ENCODE measurements at regions not wholly inside any gene's neighbourhood (a gene's known extent, or its start where the extent isn't known, plus 50 kb on each side); places are given as distances from the start of the nearest gene placed in this dataset.

GRCh38 chr5:21663082-21663481 lies 1190.1 kb downstream of the CDH12 start:
- DNase-seq, result no peak

DNA sequence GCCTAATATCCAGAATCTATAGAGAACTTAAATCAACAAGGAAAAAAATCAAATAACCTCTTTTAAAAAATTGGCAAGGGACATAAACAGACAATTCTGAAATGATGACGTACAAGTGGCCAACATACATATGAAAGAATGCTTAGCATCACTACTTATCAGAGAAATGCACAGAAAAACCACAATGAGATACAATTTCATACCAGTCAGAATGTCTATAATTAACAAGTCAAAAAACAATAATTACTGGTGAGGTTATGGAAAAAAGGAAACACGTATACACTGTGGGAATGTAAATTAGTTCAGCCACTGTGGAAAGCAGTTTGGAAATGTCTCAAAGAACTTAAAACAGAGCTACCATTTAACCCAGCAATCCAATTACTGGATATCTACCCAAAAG lies 1192.0 kb downstream of the CDH12 start:
- no peaks in the 10 kb centered on the region for H3K4me1 Mint-ChIP-seq
- H3K4me3 Mint-ChIP-seq, result no peak overlapping the region
- no peaks in the 10 kb centered on the region for H3K27me3 Mint-ChIP-seq (ENCODE audit: low read depth in 3 of 3)
- peaks cover 0 to 4% (median 0%) of the 10 kb centered on the region in 3 donors for H3K36me3 Mint-ChIP-seq
- no peak overlapping the region for H3K27ac Mint-ChIP-seq
- no peak for DNase-seq
- peaks cover 11 to 53% (median 27%) of the 10 kb centered on the region in 6 donors for H3K9me3 Mint-ChIP-seq

More at GRCh38 chr5:21663082-21663481, 1190.1 kb downstream of the CDH12 start:
- no peak overlapping the region for H3K27ac Mint-ChIP-seq
- H3K27me3 Mint-ChIP-seq (ENCODE audit: low read depth in 3 of 3), result no peaks in the 10 kb centered on the region
- no peak overlapping the region for H3K4me3 Mint-ChIP-seq
- H3K4me1 Mint-ChIP-seq, result no peaks in the 10 kb centered on the region
- peaks cover 7 to 62% (median 24%) of the 10 kb centered on the region in 6 donors for H3K9me3 Mint-ChIP-seq
- peaks cover 0 to 4% (median 0%) of the 10 kb centered on the region in 3 donors for H3K36me3 Mint-ChIP-seq

GRCh38 chr5:21654556-21654955 lies 1198.6 kb downstream of the CDH12 start:
- Mint-ChIP-seq H3K27ac (no peak overlapping the region), H3K4me3 (no peak overlapping the region), H3K36me3 (no peaks in the 10 kb centered on the region), H3K9me3 (peaks cover 3 to 25% (median 16%) of the 10 kb centered on the region in 6 donors), H3K27me3 (ENCODE audit: low read depth in 3 of 3) (peaks cover 0 to 5% (median 0%) of the 10 kb centered on the region in 3 donors), H3K4me1 (no peaks in the 10 kb centered on the region)
- no peak for DNase-seq

DNA sequence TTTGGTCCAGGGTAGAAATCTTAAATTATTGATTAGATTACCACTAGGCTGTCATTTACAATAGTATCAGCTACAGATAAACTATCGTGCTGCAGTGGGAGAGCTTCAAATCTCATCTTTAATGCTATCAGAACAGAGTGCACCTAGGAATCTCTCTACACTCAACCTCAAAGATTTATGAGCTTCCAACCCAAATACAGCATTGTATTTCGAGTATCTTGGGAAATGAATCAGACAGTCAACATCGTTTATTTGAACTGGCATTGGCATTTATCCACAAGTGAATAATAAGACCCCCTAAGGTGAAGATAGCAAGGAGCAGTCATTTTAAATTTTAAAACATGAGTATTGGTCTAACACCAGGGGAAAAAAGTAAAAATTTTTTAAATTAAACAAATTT lies 1203.2 kb downstream of the CDH12 start:
- no peak for DNase-seq
- Mint-ChIP-seq H3K4me3 (no peak overlapping the region), H3K4me1 (no peaks in the 10 kb centered on the region), H3K9me3 (peaks cover 2 to 28% (median 15%) of the 10 kb centered on the region in 6 donors), H3K27me3 (ENCODE audit: low read depth in 3 of 3) (peaks cover 0 to 5% (median 2%) of the 10 kb centered on the region in 3 donors), H3K36me3 (no peaks in the 10 kb centered on the region), H3K27ac (no peak overlapping the region)

- no peaks in the 10 kb centered on the region for H3K36me3 Mint-ChIP-seq
- H3K9me3 Mint-ChIP-seq, result peaks cover 2 to 27% (median 11%) of the 10 kb centered on the region in 6 donors
- no peak overlapping the region for H3K4me3 Mint-ChIP-seq
- H3K4me1 Mint-ChIP-seq, result no peaks in the 10 kb centered on the region
- no peak overlapping the region for H3K27ac Mint-ChIP-seq
- H3K27me3 Mint-ChIP-seq (ENCODE audit: low read depth in 3 of 3), result peaks cover 0 to 5% (median 2%) of the 10 kb centered on the region in 3 donors
- DNase-seq, result no peak
These were observed 1206.7 kb downstream of the CDH12 start for GRCh38 chr5:21646469-21646868.

DNA sequence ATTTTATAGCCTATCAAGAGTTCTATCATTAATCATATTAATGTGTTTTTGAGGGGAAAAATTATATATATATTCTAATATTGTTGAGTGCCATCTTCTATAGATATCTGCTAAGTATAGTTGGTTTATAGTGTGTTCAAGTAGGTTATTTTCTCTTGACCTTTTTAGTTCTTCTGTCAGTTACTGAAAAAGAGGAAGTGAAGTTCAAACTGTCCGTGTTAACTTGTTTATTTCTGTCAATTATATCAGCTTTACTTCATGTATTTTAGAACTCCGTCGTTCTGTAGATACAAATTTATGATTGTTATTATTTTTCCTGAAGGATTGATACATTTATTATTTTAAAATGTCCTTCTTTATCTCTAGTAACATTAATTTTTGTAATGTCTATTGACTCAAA lies 1209.1 kb downstream of the CDH12 start:
- no peak overlapping the region for H3K27ac Mint-ChIP-seq
- H3K27me3 Mint-ChIP-seq (ENCODE audit: low read depth in 3 of 3), result peaks cover 0 to 2% (median 0%) of the 10 kb centered on the region in 3 donors
- no peak for DNase-seq
- H3K9me3 Mint-ChIP-seq, result peaks cover 2 to 20% (median 12%) of the 10 kb centered on the region in 6 donors
- H3K4me3 Mint-ChIP-seq, result no peak overlapping the region
- H3K36me3 Mint-ChIP-seq, result no peaks in the 10 kb centered on the region
- no peaks in the 10 kb centered on the region for H3K4me1 Mint-ChIP-seq

- peaks cover 7 to 26% (median 10%) of the 10 kb centered on the region in 6 donors for H3K9me3 Mint-ChIP-seq
- no peak overlapping the region for H3K4me3 Mint-ChIP-seq
- H3K36me3 Mint-ChIP-seq, result no peaks in the 10 kb centered on the region
- H3K27me3 Mint-ChIP-seq (ENCODE audit: low read depth in 3 of 3), result peaks cover 0 to 2% (median 0%) of the 10 kb centered on the region in 3 donors
- no peaks in the 10 kb centered on the region for H3K4me1 Mint-ChIP-seq
- DNase-seq, result no peak
- H3K27ac Mint-ChIP-seq, result no peak overlapping the region
These were observed 1210.8 kb downstream of the CDH12 start for GRCh38 chr5:21642312-21642711.

GRCh38 chr5:21623831-21624230 lies 1229.3 kb downstream of the CDH12 start:
- DNase-seq, result no peak
- H3K27me3 Mint-ChIP-seq (ENCODE audit: low read depth in 3 of 3), result no peaks in the 10 kb centered on the region
- H3K4me1 Mint-ChIP-seq, result no peaks in the 10 kb centered on the region

DNA sequence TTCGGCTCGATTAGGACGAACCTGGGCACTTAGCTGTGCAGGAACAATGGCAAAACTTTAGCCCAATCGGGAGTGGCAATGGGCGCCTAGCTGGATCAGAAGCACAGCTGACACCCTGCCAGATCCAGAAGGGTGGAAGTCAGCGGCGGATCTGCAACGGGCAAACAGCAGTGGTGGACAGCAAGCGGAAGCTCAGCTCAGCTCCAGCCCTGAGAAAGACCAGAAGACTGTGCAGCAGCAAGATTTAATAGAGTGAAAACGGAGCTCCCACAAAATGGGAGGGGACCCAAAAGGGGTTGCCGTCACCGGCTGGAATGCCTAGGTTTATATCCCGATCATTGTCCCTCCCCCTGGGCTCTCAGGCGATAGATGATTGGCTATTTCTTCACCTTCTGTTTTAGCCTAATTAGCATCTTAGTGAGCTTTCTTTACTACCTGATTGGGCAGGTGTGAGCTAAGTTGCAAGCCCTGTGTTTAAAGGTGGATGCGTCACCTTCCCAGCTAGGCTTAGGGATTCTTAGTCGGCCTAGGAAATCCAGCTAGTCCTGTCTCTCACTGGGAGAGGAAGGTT lies 1237.9 kb downstream of the CDH12 start:
- DNase-seq, result no peak
- Mint-ChIP-seq H3K9me3 (peaks cover 16 to 60% (median 26%) of the 10 kb centered on the region in 6 donors), H3K4me3 (no peak overlapping the region), H3K4me1 (no peaks in the 10 kb centered on the region), H3K27me3 (ENCODE audit: low read depth in 3 of 3) (peaks cover 0 to 3% (median 2%) of the 10 kb centered on the region in 3 donors), H3K36me3 (no peaks in the 10 kb centered on the region), H3K27ac (no peak overlapping the region)

More at GRCh38 chr5:21623831-21624230, 1229.3 kb downstream of the CDH12 start:
- Mint-ChIP-seq H3K9me3 (peaks cover 5 to 42% (median 26%) of the 10 kb centered on the region in 6 donors), H3K4me3 (no peak overlapping the region), H3K27ac (no peak overlapping the region), H3K36me3 (peaks cover 0 to 3% (median 0%) of the 10 kb centered on the region in 3 donors)

GRCh38 chr5:21613971-21614488 lies 1239.1 kb downstream of the CDH12 start:
- DNase-seq, result no peak
- H3K27me3 Mint-ChIP-seq (ENCODE audit: low read depth in 3 of 3), result peaks cover 0 to 3% (median 2%) of the 10 kb centered on the region in 3 donors
- peaks cover 15 to 55% (median 22%) of the 10 kb centered on the region in 6 donors for H3K9me3 Mint-ChIP-seq
- no peak overlapping the region for H3K27ac Mint-ChIP-seq
- H3K4me1 Mint-ChIP-seq, result no peaks in the 10 kb centered on the region
- H3K36me3 Mint-ChIP-seq, result no peaks in the 10 kb centered on the region
- H3K4me3 Mint-ChIP-seq, result no peak overlapping the region

DNA sequence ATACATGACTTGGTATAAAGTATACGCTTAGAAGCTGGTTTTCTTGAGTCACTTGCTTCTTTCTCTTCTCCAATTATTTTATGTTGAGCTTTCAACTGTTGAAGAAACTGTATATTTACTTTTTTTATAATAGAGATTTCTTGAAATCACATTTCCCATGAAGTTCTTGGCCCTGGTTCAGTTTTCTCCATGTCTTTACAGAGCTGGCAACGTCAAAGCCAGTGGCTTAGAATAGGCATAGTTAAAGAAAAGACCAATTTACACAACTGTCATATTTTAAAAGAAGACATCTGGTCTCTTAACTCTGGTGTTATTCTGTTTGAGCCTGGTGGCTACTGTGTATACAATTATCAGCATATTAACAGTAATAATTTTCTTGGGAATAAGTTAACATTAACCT lies 1249.3 kb downstream of the CDH12 start:
- Mint-ChIP-seq H3K36me3 (no peaks in the 10 kb centered on the region), H3K27me3 (ENCODE audit: low read depth in 3 of 3) (no peaks in the 10 kb centered on the region)
- DNase-seq, result no peak

DNA sequence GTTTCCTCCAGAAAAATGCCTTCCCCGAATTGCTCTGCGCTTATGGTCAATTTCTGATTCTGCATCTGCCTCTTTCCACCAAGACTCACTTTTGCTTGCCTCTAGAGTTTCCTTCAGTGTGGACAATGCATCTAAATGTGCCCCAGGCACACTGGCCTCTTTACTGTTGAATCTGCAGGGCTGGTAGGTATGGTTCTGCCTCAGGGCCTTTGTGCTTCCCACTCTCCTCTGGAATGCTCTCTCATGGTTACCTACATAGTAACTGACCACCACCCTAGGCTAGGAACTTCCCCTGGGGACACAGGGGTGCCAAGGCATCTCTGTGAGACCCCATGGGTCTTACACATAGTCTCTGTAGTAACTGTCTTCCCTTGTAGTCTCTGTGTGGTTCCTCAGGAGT lies 1258.6 kb downstream of the CDH12 start:
- no peak overlapping the region for H3K27ac Mint-ChIP-seq
- peaks cover 4 to 41% (median 13%) of the 10 kb centered on the region in 6 donors for H3K9me3 Mint-ChIP-seq
- no peak overlapping the region for H3K4me3 Mint-ChIP-seq
- DNase-seq, result no peak
- peaks cover 0 to 3% (median 0%) of the 10 kb centered on the region in 3 donors for H3K36me3 Mint-ChIP-seq
- H3K27me3 Mint-ChIP-seq (ENCODE audit: low read depth in 3 of 3), result peaks cover 0 to 2% (median 0%) of the 10 kb centered on the region in 3 donors
- H3K4me1 Mint-ChIP-seq, result no peaks in the 10 kb centered on the region

More for the DNA sequence above, 1249.3 kb downstream of the CDH12 start:
- H3K4me1 Mint-ChIP-seq, result no peaks in the 10 kb centered on the region
- no peak overlapping the region for H3K27ac Mint-ChIP-seq
- H3K4me3 Mint-ChIP-seq, result no peak overlapping the region
- H3K9me3 Mint-ChIP-seq, result peaks cover 2 to 19% (median 6%) of the 10 kb centered on the region in 6 donors

DNA sequence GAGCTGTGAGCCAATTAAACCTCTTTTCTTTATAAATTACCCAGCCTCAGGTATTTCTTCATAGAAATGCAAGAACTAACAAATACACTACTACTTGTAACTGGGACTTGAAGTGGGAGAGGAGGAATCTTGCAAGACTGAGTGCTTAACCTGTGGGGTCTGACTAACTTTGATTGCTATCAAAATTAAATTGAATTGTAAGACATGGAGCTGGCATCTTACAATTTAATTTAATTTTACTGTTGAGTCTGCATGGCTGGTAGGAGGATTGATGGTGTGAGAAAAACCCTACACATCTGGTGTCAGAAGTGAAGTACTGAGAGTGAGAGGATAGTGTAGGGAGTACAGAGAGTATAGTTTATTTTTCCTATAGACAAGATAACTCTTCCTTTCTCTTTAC lies 1259.9 kb downstream of the CDH12 start:
- Mint-ChIP-seq H3K27ac (no peak overlapping the region), H3K27me3 (ENCODE audit: low read depth in 3 of 3) (peaks cover 0 to 2% (median 0%) of the 10 kb centered on the region in 3 donors), H3K9me3 (peaks cover 4 to 50% (median 13%) of the 10 kb centered on the region in 6 donors), H3K4me1 (no peaks in the 10 kb centered on the region), H3K4me3 (no peak overlapping the region), H3K36me3 (peaks cover 0 to 3% (median 0%) of the 10 kb centered on the region in 3 donors)
- DNase-seq, result no peak

DNA sequence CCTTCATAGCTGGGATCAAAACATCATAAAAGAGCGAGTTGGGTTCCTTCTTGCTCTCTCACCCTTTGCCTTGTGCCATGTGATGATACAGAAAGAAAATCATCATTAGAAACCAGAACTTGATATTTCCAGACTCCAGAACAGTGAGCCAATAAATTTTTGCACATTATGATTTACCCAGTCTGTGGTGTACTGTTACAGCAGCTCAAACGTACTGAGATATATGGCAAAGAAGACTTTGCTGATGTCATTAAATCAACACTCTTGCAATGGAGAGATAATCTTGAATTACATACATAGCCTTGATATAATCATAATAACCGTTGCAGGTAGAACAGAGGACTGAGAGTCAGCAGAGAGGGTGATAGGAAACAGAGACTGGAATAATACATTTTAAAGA lies 1271.6 kb downstream of the CDH12 start:
- Mint-ChIP-seq H3K27ac (no peak overlapping the region), H3K4me3 (no peak overlapping the region), H3K27me3 (ENCODE audit: low read depth in 3 of 3) (peaks cover 0 to 2% (median 0%) of the 10 kb centered on the region in 3 donors), H3K9me3 (peaks cover 7 to 33% (median 20%) of the 10 kb centered on the region in 6 donors), H3K36me3 (peaks cover 3 to 8% (median 4%) of the 10 kb centered on the region in 3 donors), H3K4me1 (no peaks in the 10 kb centered on the region)
- DNase-seq, result no peak
